Mammary epithelial cell (primary cell): ENCODE measurements at regions not wholly inside any gene's neighbourhood (a gene's known extent, or its start where the extent isn't known, plus 50 kb on each side); places are given as distances from the start of the nearest gene placed in this dataset.

Source experiments
- CTCF ChIP-seq, 2 donors: IDR thresholded peaks in 1 of 2; conservative IDR thresholded peaks in 1 of 2; 2 replicates each; pipeline ENCODE4 v1.5.1; 2011 to 2012; ENCODE audit warnings: inconsistent platforms in 2 of 2, low read length in 2 of 2, mild to moderate bottlenecking in 2 of 2, control low read depth in 1 of 2, low read depth in 1 of 2; ENCODE audit not compliant: insufficient read depth in 1 of 2; ENCODE audit errors: extremely low read depth in 1 of 2
- EZH2 ChIP-seq: IDR thresholded peaks from 2 replicates; pipeline ENCODE4 v1.6.1; 2012; ENCODE audit warnings: low read length, inconsistent platforms, borderline replicate concordance

DNA sequence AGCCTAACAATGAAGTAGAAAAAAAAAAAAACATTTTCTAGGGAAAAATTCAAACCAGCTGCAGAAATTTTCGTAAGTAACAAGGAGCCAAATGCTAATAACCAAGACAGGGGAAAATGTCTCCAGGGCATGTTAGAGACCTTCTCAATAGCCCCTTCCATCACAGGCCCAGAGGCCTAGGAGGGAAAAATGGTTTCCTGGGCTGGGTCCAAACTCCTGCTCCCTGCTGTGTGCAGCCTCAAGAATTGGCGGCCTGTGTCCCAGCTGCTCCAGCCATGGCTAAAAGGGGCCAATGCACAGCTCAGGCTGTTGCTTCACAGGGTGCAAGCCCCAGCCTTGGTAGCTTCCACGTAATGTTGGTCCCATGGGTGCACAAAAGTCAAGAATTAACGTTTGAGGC is 266.2 kb downstream of the ZEB2 start:
- no peak for TF ChIP-seq CTCF (conservative IDR thresholded peaks at IDR 0.05 in 1 of 2, IDR thresholded peaks at IDR 0.05 in 1 of 2; ENCODE audit: extremely low read depth in 1 of 2, insufficient read depth in 1 of 2, low read depth in 1 of 2, low read length in 2 of 2)
- no peak for TF ChIP-seq EZH2
